ENCODE measurements at regions not wholly inside any gene's neighbourhood (a gene's known extent, or its start where the extent isn't known, plus 50 kb on each side); places are given as distances from the start of the nearest gene placed in this dataset.

GRCh38 chr4:189293459-189293858 is 647.2 kb upstream of the FRG1 start:
- DNase-seq (ENCODE audit: low spot score in 2 of 2): no peak
- no peak for FAIRE-seq

GRCh38 chr4:189294574-189294973 is 646.1 kb upstream of the FRG1 start:
- FAIRE-seq: no peak

GRCh38 chr4:189299706-189300105 is 641.0 kb upstream of the FRG1 start:
- no peak for FAIRE-seq
- DNase-seq (ENCODE audit: low spot score in 2 of 2): no peak

More at GRCh38 chr4:189294574-189294973, 646.1 kb upstream of the FRG1 start:
- no peak for DNase-seq (ENCODE audit: low spot score in 2 of 2)

- DNase-seq (ENCODE audit: low spot score in 2 of 2) (no peak), FAIRE-seq (no peak)
These were observed 639.0 kb upstream of the FRG1 start for GRCh38 chr4:189301692-189302091.

GRCh38 chr4:189302719-189303118 is 638.0 kb upstream of the FRG1 start:
- DNase-seq (ENCODE audit: low spot score in 2 of 2): no peak
- FAIRE-seq: no peak

GRCh38 chr4:189304167-189304566 is 636.5 kb upstream of the FRG1 start:
- DNase-seq (ENCODE audit: low spot score in 2 of 2) (no peak), FAIRE-seq (no peak)

- DNase-seq (ENCODE audit: low spot score in 2 of 2) (no peak), FAIRE-seq (no peak)
These were observed 635.9 kb upstream of the FRG1 start for GRCh38 chr4:189304809-189305208.

GRCh38 chr4:189305500-189305899 is 635.2 kb upstream of the FRG1 start:
- DNase-seq (ENCODE audit: low spot score in 2 of 2) (no peak), FAIRE-seq (no peak)

- no peak for DNase-seq (ENCODE audit: low spot score in 2 of 2)
- no peak for FAIRE-seq
These were observed 629.4 kb upstream of the FRG1 start for GRCh38 chr4:189311251-189311650.

GRCh38 chr4:189313064-189313463 is 627.6 kb upstream of the FRG1 start:
- DNase-seq (ENCODE audit: low spot score in 2 of 2) (no peak), FAIRE-seq (no peak)

GRCh38 chr4:189313861-189314513 is 626.7 kb upstream of the FRG1 start:
- DNase-seq (ENCODE audit: low spot score in 2 of 2) (no peak), FAIRE-seq (no peak)

- FAIRE-seq (no peak), DNase-seq (ENCODE audit: low spot score in 2 of 2) (no peak)
These were observed 618.2 kb upstream of the FRG1 start for GRCh38 chr4:189322426-189322825.

GRCh38 chr4:189341881-189342280 is 598.8 kb upstream of the FRG1 start:
- no peak for DNase-seq (ENCODE audit: low spot score in 2 of 2)
- no peak for FAIRE-seq

- no peak for FAIRE-seq
These were observed 585.1 kb upstream of the FRG1 start for GRCh38 chr4:189355590-189355989.

GRCh38 chr4:189362364-189362763 is 578.3 kb upstream of the FRG1 start:
- FAIRE-seq (no peak), DNase-seq (ENCODE audit: low spot score in 2 of 2) (no peak)

More at GRCh38 chr4:189355590-189355989, 585.1 kb upstream of the FRG1 start:
- no peak for DNase-seq (ENCODE audit: low spot score in 2 of 2)

- no peak for FAIRE-seq
These were observed 576.6 kb upstream of the FRG1 start for GRCh38 chr4:189364032-189364449.

GRCh38 chr4:189365451-189365850 is 575.2 kb upstream of the FRG1 start:
- DNase-seq (ENCODE audit: low spot score in 2 of 2) (no peak), FAIRE-seq (no peak)

More at GRCh38 chr4:189364032-189364449, 576.6 kb upstream of the FRG1 start:
- DNase-seq (ENCODE audit: low spot score in 2 of 2): no peak

- FAIRE-seq: no peak
- no peak for DNase-seq (ENCODE audit: low spot score in 2 of 2)
These were observed 572.8 kb upstream of the FRG1 start for GRCh38 chr4:189367832-189368231.

GRCh38 chr4:189374176-189374575 is 566.5 kb upstream of the FRG1 start:
- DNase-seq (ENCODE audit: low spot score in 2 of 2) (no peak), FAIRE-seq (no peak)

- FAIRE-seq: no peak
These were observed 563.8 kb upstream of the FRG1 start for GRCh38 chr4:189376901-189377300.

GRCh38 chr4:189377569-189377968 is 563.1 kb upstream of the FRG1 start:
- FAIRE-seq (no peak), DNase-seq (ENCODE audit: low spot score in 2 of 2) (no peak)

More at GRCh38 chr4:189376901-189377300, 563.8 kb upstream of the FRG1 start:
- DNase-seq (ENCODE audit: low spot score in 2 of 2): no peak

- DNase-seq (ENCODE audit: low spot score in 2 of 2) (no peak), FAIRE-seq (no peak)
These were observed 555.6 kb upstream of the FRG1 start for GRCh38 chr4:189385098-189385497.

GRCh38 chr4:189385579-189385978 is 555.1 kb upstream of the FRG1 start:
- DNase-seq (ENCODE audit: low spot score in 2 of 2) (no peak), FAIRE-seq (no peak)

All from frontal cortex (tissue), 3 donors.